Natural killer cell (primary cell): ENCODE measurements at regions not wholly inside any gene's neighbourhood (a gene's known extent, or its start where the extent isn't known, plus 50 kb on each side); places are given as distances from the start of the nearest gene placed in this dataset.

Experiments
- ATAC-seq, 3 donors: fragments of 150-1000 bp in 2 of 3; fragments of 200-7000 bp in 1 of 3; cut with Tn5 transposase; 1 replicate in 1 of 3; 2 replicates in 2 of 3; pipeline ENCODE4 v1.10.0; 2021; ENCODE audit warnings: mild to moderate bottlenecking in 2 of 3, moderate library complexity in 2 of 3
- DNase-seq, 2 donors: peaks; one replicate each; pipeline versions ENCODE4 v3.0.0 to v3.0.0-alpha.2; 2013 to 2021; ENCODE audit warnings: mixed read lengths in 1 of 2
- H3K27ac ChIP-seq: one replicate; pipeline ENCODE4 v1.5.1; 2013; ENCODE audit warnings: mild to moderate bottlenecking, low read length
- H3K27me3 ChIP-seq: one replicate; pipeline ENCODE4 v1.6.1; 2013; ENCODE audit warnings: low read length; ENCODE audit not compliant: control insufficient read depth, insufficient read depth
- H3K36me3 ChIP-seq: one replicate; pipeline ENCODE4 v1.6.1; 2013; ENCODE audit warnings: low read length; ENCODE audit not compliant: control insufficient read depth, insufficient read depth
- H3K4me1 ChIP-seq: one replicate; pipeline ENCODE4 v1.6.1; 2013; ENCODE audit warnings: low read length; ENCODE audit not compliant: control insufficient read depth, insufficient read depth
- H3K4me3 ChIP-seq: one replicate; pipeline ENCODE4 v1.5.1; 2013; ENCODE audit warnings: low read length
- H3K9me3 ChIP-seq: one replicate; pipeline ENCODE4 v1.6.1; 2013; ENCODE audit warnings: low read length; ENCODE audit not compliant: control insufficient read depth, insufficient read depth
- H3K27ac Mint-ChIP-seq, 2 donors: one replicate each; pipeline ENCODE4 v1.8.0; 2022; ENCODE audit warnings: mild to moderate bottlenecking in 2 of 2, mixed read lengths in 2 of 2, moderate library complexity in 1 of 2
- H3K27me3 Mint-ChIP-seq, 2 donors: one replicate each; pipeline ENCODE4 v1.8.0; 2022; ENCODE audit warnings: low read depth in 2 of 2, mixed read lengths in 2 of 2
- H3K36me3 Mint-ChIP-seq: one replicate; pipeline ENCODE4 v1.8.0; 2022; ENCODE audit warnings: mixed read lengths
- H3K4me1 Mint-ChIP-seq, 2 donors: one replicate each; pipeline ENCODE4 v1.8.0; 2022; ENCODE audit warnings: mixed read lengths in 2 of 2
- H3K4me3 Mint-ChIP-seq: one replicate; pipeline ENCODE4 v1.8.0; 2022; ENCODE audit warnings: mild to moderate bottlenecking, moderate library complexity, mixed read lengths
- H3K9me3 Mint-ChIP-seq, 2 donors: one replicate each; pipeline ENCODE4 v1.8.0; 2022; ENCODE audit warnings: mixed read lengths in 2 of 2
- CTCF ChIP-seq: fragments of 200-600 bp; IDR thresholded peaks from one replicate; pipeline ENCODE4 v1.8.0; 2022; ENCODE audit warnings: antibody characterized with exemption
- WGBS: methylation state at CpG from one replicate; pipeline ENCODE4 v1.1.7; 2013; ENCODE audit warnings: missing lambda C conversion rate; ENCODE audit not compliant: insufficient coverage; 5-methylcytosine and 5-hydroxymethylcytosine counted together
- intact Hi-C: fragments of 100-400 bp; cut with micrococcal nuclease; formaldehyde crosslinking; loops from one replicate; pipeline ENCODE4 v1.14.2; 2022

- Mint-ChIP-seq H3K4me3 (no peak overlapping the region), H3K9me3 (peaks cover 20 to 29% of the 10 kb centered on the region in 2 donors), H3K36me3 (no peaks in the 10 kb centered on the region), H3K27me3 (no peaks in the 10 kb centered on the region), H3K4me1 (no peaks in the 10 kb centered on the region), H3K27ac (no peak overlapping the region)
- no peaks in the 10 kb centered on the region for H3K4me1 ChIP-seq
- peaks cover 5% of the 10 kb centered on the region for H3K9me3 ChIP-seq
- 88% methylated on average over 8 of the region's 8 CpGs for WGBS
- intact Hi-C loops: no loop called here
- H3K36me3 ChIP-seq: no peaks in the 10 kb centered on the region
- no peak overlapping the region for H3K27ac ChIP-seq
- DNase-seq: no peak
- ATAC-seq: no peak
- no peak overlapping the region for H3K4me3 ChIP-seq
- H3K27me3 ChIP-seq: no peaks in the 10 kb centered on the region
- no peak for TF ChIP-seq CTCF
These were observed 730.3 kb downstream of the TRIML1 start for GRCh38 chr4:188869581-188869980.

- H3K4me1 ChIP-seq: no peaks in the 10 kb centered on the region
- Mint-ChIP-seq H3K4me1 (no peaks in the 10 kb centered on the region), H3K27me3 (no peaks in the 10 kb centered on the region), H3K4me3 (no peak overlapping the region), H3K36me3 (no peaks in the 10 kb centered on the region), H3K27ac (no peak overlapping the region), H3K9me3 (peaks cover 17 to 26% of the 10 kb centered on the region in 2 donors)
- no peaks in the 10 kb centered on the region for H3K27me3 ChIP-seq
- H3K4me3 ChIP-seq: no peak overlapping the region
- WGBS: 94% methylated on average over 13 of the region's 13 CpGs
- ATAC-seq (no peak), DNase-seq (no peak)
- no peaks in the 10 kb centered on the region for H3K36me3 ChIP-seq
- intact Hi-C loops: no loop called here
- H3K9me3 ChIP-seq: peaks cover 5% of the 10 kb centered on the region
- TF ChIP-seq CTCF: no peak
- H3K27ac ChIP-seq: no peak overlapping the region
These were observed 733.6 kb downstream of the TRIML1 start for GRCh38 chr4:188872809-188873208.

GRCh38 chr4:188876881-188877280 lies 737.6 kb downstream of the TRIML1 start:
- TF ChIP-seq CTCF: no peak
- H3K4me1 ChIP-seq: no peaks in the 10 kb centered on the region
- peaks cover 5% of the 10 kb centered on the region for H3K9me3 ChIP-seq
- Mint-ChIP-seq H3K9me3 (peaks cover 8 to 17% of the 10 kb centered on the region in 2 donors), H3K4me3 (no peak overlapping the region), H3K36me3 (no peaks in the 10 kb centered on the region), H3K27me3 (no peaks in the 10 kb centered on the region), H3K4me1 (no peaks in the 10 kb centered on the region), H3K27ac (no peak overlapping the region)
- H3K27me3 ChIP-seq: no peaks in the 10 kb centered on the region
- no peak overlapping the region for H3K4me3 ChIP-seq
- H3K27ac ChIP-seq: no peak overlapping the region
- ATAC-seq (no peak), DNase-seq (no peak)
- intact Hi-C loops: no loop called here
- no peaks in the 10 kb centered on the region for H3K36me3 ChIP-seq
- WGBS: 64% methylated on average over 2 of the region's 3 CpGs

- no peaks in the 10 kb centered on the region for H3K27me3 Mint-ChIP-seq
- H3K27ac Mint-ChIP-seq: no peak overlapping the region
- no peaks in the 10 kb centered on the region for H3K27me3 ChIP-seq
These were observed 740.4 kb downstream of the TRIML1 start for GRCh38 chr4:188879598-188879997.

More at GRCh38 chr4:188879598-188879997, 740.4 kb downstream of the TRIML1 start:
- Histone ChIP-seq H3K36me3 (no peaks in the 10 kb centered on the region), H3K4me3 (no peak overlapping the region), H3K27ac (no peak overlapping the region), H3K9me3 (no peaks in the 10 kb centered on the region), H3K4me1 (no peaks in the 10 kb centered on the region)
- intact Hi-C loops: no loop called here
- peaks cover 10% of the 10 kb centered on the region for H3K36me3 Mint-ChIP-seq
- no peak for TF ChIP-seq CTCF
- no CpG with 5 or more reads among the region's 2 CpGs for WGBS
- no peak for DNase-seq
- no peaks in the 10 kb centered on the region for H3K4me1 Mint-ChIP-seq
- H3K4me3 Mint-ChIP-seq: no peak overlapping the region
- ATAC-seq: no peak
- H3K9me3 Mint-ChIP-seq: peaks cover 11 to 18% of the 10 kb centered on the region in 2 donors
